HCEC 1CT (cell line): ENCODE measurements at regions not wholly inside any gene's neighbourhood (a gene's known extent, or its start where the extent isn't known, plus 50 kb on each side); places are given as distances from the start of the nearest gene placed in this dataset.

Experiments used
- DNase-seq: peaks from one replicate; pipeline ENCODE4 v3.0.0-alpha.2; 2017

- DNase-seq, result no peak
These were observed 100.2 kb upstream of the ANO1 start for GRCh38 chr11:69977951-69978350.

- DNase-seq, result no peak
These were observed 99.1 kb upstream of the ANO1 start for GRCh38 chr11:69978841-69979614.

GRCh38 chr11:69979632-69980031 lies 98.5 kb upstream of the ANO1 start:
- no peak for DNase-seq

- DNase-seq, result no peak
These were observed 96.9 kb upstream of the ANO1 start for GRCh38 chr11:69981119-69981784.

- DNase-seq, result no peak
These were observed 95.2 kb upstream of the ANO1 start for GRCh38 chr11:69982690-69983570.

- no peak for DNase-seq
These were observed 94.6 kb upstream of the ANO1 start for GRCh38 chr11:69983571-69983877.

GRCh38 chr11:69983897-69984438 lies 94.1 kb upstream of the ANO1 start:
- DNase-seq, result no peak

GRCh38 chr11:69984457-69985261 lies 93.5 kb upstream of the ANO1 start:
- DNase-seq, result no peak

- no peak for DNase-seq
These were observed 92.8 kb upstream of the ANO1 start for GRCh38 chr11:69985331-69985640.

GRCh38 chr11:69985641-69986439 lies 92.3 kb upstream of the ANO1 start:
- DNase-seq, result no peak

- no peak for DNase-seq
These were observed 91.7 kb upstream of the ANO1 start for GRCh38 chr11:69986440-69986787.

- no peak for DNase-seq
These were observed 91.3 kb upstream of the ANO1 start for GRCh38 chr11:69986830-69987229.

- DNase-seq, result no peak
These were observed 86.1 kb upstream of the ANO1 start for GRCh38 chr11:69992026-69992425.

GRCh38 chr11:69992943-69993694 lies 85.0 kb upstream of the ANO1 start:
- DNase-seq, result no peak

GRCh38 chr11:69994810-69995209 lies 83.3 kb upstream of the ANO1 start:
- no peak for DNase-seq

- no peak for DNase-seq
These were observed 82.4 kb upstream of the ANO1 start for GRCh38 chr11:69995697-69996096.

GRCh38 chr11:69996451-69996850 lies 81.7 kb upstream of the ANO1 start:
- DNase-seq, result no peak

GRCh38 chr11:69997352-69997751 lies 80.8 kb upstream of the ANO1 start:
- DNase-seq, result no peak

GRCh38 chr11:69999721-70000120 lies 78.4 kb upstream of the ANO1 start:
- no peak for DNase-seq

GRCh38 chr11:70000228-70000627 lies 77.9 kb upstream of the ANO1 start:
- DNase-seq, result no peak

- DNase-seq, result no peak
These were observed 76.9 kb upstream of the ANO1 start for GRCh38 chr11:70001246-70001645.
